ENCODE measurements at regions not wholly inside any gene's neighbourhood (a gene's known extent, or its start where the extent isn't known, plus 50 kb on each side); places are given as distances from the start of the nearest gene placed in this dataset.

DNA sequence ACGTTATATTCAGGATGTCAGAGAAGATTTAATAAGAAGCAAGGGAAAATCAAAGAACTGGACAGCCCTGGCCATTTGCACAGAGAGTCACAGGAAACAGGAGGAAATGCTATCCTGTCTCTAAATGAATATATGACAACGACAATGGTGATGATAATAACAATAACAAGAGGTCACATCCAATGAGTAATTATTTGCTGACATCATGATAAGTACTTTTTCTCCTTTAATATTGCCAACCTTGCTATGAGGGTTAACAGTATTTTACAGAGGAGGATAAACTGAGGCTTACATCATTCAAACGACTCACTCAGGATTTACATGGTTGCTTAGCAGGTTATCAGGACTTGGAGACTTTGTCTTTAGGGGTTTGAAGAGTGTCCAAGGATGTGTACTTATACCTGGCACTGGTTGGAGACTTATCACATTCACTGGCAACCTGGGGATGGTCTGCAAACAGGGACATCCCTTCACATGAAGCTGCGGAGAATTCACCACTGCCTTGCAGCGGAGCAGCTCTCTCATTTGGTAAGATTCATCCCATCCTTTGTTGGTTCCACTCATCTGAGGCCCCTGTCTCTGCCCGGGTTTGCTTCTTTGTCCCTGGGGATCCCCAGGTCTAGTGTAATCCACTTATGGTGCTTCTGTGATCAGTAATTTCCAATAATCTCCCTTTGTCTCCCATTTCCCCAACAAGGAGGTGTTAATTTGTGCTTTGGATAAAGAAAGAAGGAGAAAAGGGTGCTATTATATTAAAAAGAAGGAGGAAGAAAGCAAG lies 637.8 kb downstream of the BCL11B start:
- no peak overlapping the region for H3K27ac ChIP-seq (ENCODE audit: extremely low read depth, low read depth, low read length)
- peaks cover 2% of the 10 kb centered on the region; the same call in 1 of the 2 replicates for H3K4me1 ChIP-seq (ENCODE audit: control insufficient read depth, insufficient read depth, low read length)
- POLR2A ChIA-PET, result no interaction called here
- CTCF ChIA-PET, result interaction anchor here (0.6 kb wide), 1 partner anchor 14 kb away, joined by 3 read pairs; no protein-coding TSS in a partner anchor
- H3K36me3 ChIP-seq (ENCODE audit: control insufficient read depth in 2 of 2, insufficient read depth in 1 of 2, low read length in 2 of 2), result no peaks in the 10 kb centered on the region
- no peak overlapping the region for H3K4me3 ChIP-seq (ENCODE audit: low read depth, low read length)
- H3K9me3 ChIP-seq (ENCODE audit: control insufficient read depth, insufficient read depth, low read depth, low read length), result no peaks in the 10 kb centered on the region
- TF ChIP-seq ZNF624 (tag by site-specific recombination; IDR thresholded peaks at IDR 0.05), result no peak
- TF ChIP-seq ZSCAN16 (tag by site-specific recombination; IDR thresholded peaks at IDR 0.05), result no peak
- TF ChIP-seq, protein P1, sequence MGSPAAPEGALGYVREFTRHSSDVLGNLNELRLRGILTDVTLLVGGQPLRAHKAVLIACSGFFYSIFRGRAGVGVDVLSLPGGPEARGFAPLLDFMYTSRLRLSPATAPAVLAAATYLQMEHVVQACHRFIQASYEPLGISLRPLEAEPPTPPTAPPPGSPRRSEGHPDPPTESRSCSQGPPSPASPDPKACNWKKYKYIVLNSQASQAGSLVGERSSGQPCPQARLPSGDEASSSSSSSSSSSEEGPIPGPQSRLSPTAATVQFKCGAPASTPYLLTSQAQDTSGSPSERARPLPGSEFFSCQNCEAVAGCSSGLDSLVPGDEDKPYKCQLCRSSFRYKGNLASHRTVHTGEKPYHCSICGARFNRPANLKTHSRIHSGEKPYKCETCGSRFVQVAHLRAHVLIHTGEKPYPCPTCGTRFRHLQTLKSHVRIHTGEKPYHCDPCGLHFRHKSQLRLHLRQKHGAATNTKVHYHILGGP (tag by site-specific recombination; IDR thresholded peaks at IDR 0.05), result no peak
- TF ChIP-seq, protein P2, sequence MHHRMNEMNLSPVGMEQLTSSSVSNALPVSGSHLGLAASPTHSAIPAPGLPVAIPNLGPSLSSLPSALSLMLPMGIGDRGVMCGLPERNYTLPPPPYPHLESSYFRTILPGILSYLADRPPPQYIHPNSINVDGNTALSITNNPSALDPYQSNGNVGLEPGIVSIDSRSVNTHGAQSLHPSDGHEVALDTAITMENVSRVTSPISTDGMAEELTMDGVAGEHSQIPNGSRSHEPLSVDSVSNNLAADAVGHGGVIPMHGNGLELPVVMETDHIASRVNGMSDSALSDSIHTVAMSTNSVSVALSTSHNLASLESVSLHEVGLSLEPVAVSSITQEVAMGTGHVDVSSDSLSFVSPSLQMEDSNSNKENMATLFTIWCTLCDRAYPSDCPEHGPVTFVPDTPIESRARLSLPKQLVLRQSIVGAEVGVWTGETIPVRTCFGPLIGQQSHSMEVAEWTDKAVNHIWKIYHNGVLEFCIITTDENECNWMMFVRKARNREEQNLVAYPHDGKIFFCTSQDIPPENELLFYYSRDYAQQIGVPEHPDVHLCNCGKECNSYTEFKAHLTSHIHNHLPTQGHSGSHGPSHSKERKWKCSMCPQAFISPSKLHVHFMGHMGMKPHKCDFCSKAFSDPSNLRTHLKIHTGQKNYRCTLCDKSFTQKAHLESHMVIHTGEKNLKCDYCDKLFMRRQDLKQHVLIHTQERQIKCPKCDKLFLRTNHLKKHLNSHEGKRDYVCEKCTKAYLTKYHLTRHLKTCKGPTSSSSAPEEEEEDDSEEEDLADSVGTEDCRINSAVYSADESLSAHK (tag by site-specific recombination; IDR thresholded peaks at IDR 0.05), result no peak
- TF ChIP-seq, protein P3, sequence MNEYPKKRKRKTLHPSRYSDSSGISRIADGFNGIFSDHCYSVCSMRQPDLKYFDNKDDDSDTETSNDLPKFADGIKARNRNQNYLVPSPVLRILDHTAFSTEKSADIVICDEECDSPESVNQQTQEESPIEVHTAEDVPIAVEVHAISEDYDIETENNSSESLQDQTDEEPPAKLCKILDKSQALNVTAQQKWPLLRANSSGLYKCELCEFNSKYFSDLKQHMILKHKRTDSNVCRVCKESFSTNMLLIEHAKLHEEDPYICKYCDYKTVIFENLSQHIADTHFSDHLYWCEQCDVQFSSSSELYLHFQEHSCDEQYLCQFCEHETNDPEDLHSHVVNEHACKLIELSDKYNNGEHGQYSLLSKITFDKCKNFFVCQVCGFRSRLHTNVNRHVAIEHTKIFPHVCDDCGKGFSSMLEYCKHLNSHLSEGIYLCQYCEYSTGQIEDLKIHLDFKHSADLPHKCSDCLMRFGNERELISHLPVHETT (tag by site-specific recombination; IDR thresholded peaks at IDR 0.05), result no peak
- TF ChIP-seq, protein P4, sequence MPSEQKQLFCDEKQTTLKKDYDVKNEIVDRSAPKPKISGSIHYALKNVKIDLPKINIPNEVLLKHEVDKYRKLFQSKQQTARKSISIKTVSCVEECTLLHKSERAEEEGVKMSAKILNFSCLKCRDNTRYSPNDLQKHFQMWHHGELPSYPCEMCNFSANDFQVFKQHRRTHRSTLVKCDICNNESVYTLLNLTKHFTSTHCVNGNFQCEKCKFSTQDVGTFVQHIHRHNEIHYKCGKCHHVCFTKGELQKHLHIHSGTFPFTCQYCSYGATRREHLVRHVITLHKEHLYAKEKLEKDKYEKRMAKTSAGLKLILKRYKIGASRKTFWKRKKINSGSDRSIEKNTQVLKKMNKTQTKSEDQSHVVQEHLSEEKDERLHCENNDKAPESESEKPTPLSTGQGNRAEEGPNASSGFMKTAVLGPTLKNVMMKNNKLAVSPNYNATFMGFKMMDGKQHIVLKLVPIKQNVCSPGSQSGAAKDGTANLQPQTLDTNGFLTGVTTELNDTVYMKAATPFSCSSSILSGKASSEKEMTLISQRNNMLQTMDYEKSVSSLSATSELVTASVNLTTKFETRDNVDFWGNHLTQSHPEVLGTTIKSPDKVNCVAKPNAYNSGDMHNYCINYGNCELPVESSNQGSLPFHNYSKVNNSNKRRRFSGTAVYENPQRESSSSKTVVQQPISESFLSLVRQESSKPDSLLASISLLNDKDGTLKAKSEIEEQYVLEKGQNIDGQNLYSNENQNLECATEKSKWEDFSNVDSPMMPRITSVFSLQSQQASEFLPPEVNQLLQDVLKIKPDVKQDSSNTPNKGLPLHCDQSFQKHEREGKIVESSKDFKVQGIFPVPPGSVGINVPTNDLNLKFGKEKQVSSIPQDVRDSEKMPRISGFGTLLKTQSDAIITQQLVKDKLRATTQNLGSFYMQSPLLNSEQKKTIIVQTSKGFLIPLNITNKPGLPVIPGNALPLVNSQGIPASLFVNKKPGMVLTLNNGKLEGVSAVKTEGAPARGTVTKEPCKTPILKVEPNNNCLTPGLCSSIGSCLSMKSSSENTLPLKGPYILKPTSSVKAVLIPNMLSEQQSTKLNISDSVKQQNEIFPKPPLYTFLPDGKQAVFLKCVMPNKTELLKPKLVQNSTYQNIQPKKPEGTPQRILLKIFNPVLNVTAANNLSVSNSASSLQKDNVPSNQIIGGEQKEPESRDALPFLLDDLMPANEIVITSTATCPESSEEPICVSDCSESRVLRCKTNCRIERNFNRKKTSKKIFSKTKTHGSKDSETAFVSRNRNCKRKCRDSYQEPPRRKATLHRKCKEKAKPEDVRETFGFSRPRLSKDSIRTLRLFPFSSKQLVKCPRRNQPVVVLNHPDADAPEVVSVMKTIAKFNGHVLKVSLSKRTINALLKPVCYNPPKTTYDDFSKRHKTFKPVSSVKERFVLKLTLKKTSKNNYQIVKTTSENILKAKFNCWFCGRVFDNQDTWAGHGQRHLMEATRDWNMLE (tag by site-specific recombination; conservative IDR thresholded peaks at IDR 0.05; ENCODE audit: low read depth), result no peak
- TF ChIP-seq KLF1 (tag by site-specific recombination; IDR thresholded peaks at IDR 0.05), result no peak
- no peak for TF ChIP-seq ZNF843 (tag by site-specific recombination; IDR thresholded peaks at IDR 0.05)
- no peak for TF ChIP-seq ZBTB21 (tag by site-specific recombination; IDR thresholded peaks at IDR 0.05)
- no peak for TF ChIP-seq GLI4 (tag by site-specific recombination; IDR thresholded peaks at IDR 0.05)
- no peak for TF ChIP-seq ZNF596 (tag by site-specific recombination; IDR thresholded peaks at IDR 0.05)
- TF ChIP-seq, protein P5, sequence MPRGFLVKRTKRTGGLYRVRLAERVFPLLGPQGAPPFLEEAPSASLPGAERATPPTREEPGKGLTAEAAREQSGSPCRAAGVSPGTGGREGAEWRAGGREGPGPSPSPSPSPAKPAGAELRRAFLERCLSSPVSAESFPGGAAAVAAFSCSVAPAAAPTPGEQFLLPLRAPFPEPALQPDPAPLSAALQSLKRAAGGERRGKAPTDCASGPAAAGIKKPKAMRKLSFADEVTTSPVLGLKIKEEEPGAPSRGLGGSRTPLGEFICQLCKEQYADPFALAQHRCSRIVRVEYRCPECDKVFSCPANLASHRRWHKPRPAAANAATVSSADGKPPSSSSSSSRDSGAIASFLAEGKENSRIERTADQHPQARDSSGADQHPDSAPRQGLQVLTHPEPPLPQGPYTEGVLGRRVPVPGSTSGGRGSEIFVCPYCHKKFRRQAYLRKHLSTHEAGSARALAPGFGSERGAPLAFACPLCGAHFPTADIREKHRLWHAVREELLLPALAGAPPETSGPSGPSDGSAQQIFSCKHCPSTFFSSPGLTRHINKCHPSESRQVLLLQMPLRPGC (tag by site-specific recombination; IDR thresholded peaks at IDR 0.05), result no peak
